K562 (cell line): ENCODE measurements at regions not wholly inside any gene's neighbourhood (a gene's known extent, or its start where the extent isn't known, plus 50 kb on each side); places are given as distances from the start of the nearest gene placed in this dataset.

Source experiments
- CREB1 ChIP-seq, 2 experiments: sonication (generic) in 1 of 2; formaldehyde crosslinking in 1 of 2; IDR thresholded peaks; 2 replicates each; pipeline versions ENCODE4 v1.6.1 to v1.8.0; 2012 to 2022; ENCODE audit warnings: inconsistent platforms in 1 of 2, mild to moderate bottlenecking in 1 of 2, missing genetic modification reagents in 1 of 2, moderate library complexity in 1 of 2
- MAZ ChIP-seq, 2 experiments: fragments of 450-650 bp in 1 of 2; sonication (generic) in 1 of 2; formaldehyde crosslinking; IDR thresholded peaks in 1 of 2; conservative IDR thresholded peaks in 1 of 2; 2 replicates each; pipeline versions ENCODE4 v1.4.0 to v1.5.0; 2020; ENCODE audit warnings: mild to moderate bottlenecking in 1 of 2, missing genetic modification reagents in 1 of 2
- NR2F6 ChIP-seq: fragments of 450-650 bp; formaldehyde crosslinking; IDR thresholded peaks from 2 replicates; pipeline ENCODE4 v1.4.0; 2020; ENCODE audit warnings: mild to moderate bottlenecking
- SP2 ChIP-seq: IDR thresholded peaks from 2 replicates; pipeline ENCODE4 v1.6.1; 2011; ENCODE audit warnings: mild to moderate bottlenecking, low read depth, low read length, moderate library complexity; ENCODE audit not compliant: poor library complexity, severe bottlenecking; ENCODE audit errors: extremely low read depth
- TARDBP ChIP-seq: fragments of 450-650 bp; IDR thresholded peaks from 2 replicates; pipeline ENCODE4 v1.6.1; 2016
- TF ChIP-seq, protein P1 (sequence below): fragments of 450-650 bp; IDR thresholded peaks from 2 replicates; pipeline ENCODE4 v1.6.1; 2018; ENCODE audit not compliant: partially characterized antibody
- TF ChIP-seq, protein P2 (sequence below), 3 experiments: IDR thresholded peaks in 2 of 3; conservative IDR thresholded peaks in 1 of 3; 2 replicates each; pipeline ENCODE4 v1.5.1; 2011 to 2012; ENCODE audit warnings: low read length in 3 of 3, mild to moderate bottlenecking in 3 of 3, control low read depth in 2 of 3, improper control_type of control experiment in 1 of 3, inconsistent platforms in 1 of 3, low read depth in 1 of 3, mixed read lengths in 1 of 3, moderate library complexity in 1 of 3; ENCODE audit not compliant: insufficient read depth in 2 of 3

DNA sequence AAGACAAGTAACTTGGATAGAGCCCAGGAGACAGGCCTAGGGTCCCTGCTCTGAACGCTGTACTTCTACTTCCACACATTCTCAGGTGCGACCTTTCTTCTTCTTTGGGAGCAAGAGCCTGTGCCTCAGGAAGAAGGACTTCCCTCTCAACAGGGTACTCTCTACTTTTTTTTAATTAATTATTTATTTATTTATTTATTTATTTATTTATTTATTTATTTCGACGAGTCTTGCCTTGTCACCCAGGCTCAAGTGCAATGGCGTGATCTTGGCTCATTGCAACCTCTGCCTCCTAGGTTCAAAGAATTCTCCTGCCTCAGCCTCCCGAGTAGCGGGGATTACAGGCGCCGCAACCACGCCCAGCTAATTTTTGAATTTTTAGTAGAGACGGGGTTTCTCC is 361.6 kb downstream of the FAM72C start:
- TF ChIP-seq SP2 (no peak), TARDBP (no peak), CREB1 (IDR thresholded peaks at IDR 0.05) (no peak), CREB1 (CRISPR knock-in tag; IDR thresholded peaks at IDR 0.05) (no peak), MAZ (CRISPR knock-in tag; conservative IDR thresholded peaks at IDR 0.05 in 1 of 2, IDR thresholded peaks at IDR 0.05 in 1 of 2) (no peak), NR2F6 (no peak)
- TF ChIP-seq, protein P1, sequence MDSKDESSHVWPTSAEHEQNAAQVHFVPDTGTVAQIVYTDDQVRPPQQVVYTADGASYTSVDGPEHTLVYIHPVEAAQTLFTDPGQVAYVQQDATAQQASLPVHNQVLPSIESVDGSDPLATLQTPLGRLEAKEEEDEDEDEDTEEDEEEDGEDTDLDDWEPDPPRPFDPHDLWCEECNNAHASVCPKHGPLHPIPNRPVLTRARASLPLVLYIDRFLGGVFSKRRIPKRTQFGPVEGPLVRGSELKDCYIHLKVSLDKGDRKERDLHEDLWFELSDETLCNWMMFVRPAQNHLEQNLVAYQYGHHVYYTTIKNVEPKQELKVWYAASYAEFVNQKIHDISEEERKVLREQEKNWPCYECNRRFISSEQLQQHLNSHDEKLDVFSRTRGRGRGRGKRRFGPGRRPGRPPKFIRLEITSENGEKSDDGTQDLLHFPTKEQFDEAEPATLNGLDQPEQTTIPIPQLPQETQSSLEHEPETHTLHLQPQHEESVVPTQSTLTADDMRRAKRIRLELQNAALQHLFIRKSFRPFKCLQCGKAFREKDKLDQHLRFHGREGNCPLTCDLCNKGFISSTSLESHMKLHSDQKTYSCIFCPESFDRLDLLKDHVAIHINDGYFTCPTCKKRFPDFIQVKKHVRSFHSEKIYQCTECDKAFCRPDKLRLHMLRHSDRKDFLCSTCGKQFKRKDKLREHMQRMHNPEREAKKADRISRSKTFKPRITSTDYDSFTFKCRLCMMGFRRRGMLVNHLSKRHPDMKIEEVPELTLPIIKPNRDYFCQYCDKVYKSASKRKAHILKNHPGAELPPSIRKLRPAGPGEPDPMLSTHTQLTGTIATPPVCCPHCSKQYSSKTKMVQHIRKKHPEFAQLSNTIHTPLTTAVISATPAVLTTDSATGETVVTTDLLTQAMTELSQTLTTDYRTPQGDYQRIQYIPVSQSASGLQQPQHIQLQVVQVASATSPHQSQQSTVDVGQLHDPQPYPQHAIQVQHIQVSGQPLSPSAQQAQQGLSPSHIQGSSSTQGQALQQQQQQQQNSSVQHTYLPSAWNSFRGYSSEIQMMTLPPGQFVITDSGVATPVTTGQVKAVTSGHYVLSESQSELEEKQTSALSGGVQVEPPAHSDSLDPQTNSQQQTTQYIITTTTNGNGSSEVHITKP, result no peak
- TF ChIP-seq, protein P2, sequence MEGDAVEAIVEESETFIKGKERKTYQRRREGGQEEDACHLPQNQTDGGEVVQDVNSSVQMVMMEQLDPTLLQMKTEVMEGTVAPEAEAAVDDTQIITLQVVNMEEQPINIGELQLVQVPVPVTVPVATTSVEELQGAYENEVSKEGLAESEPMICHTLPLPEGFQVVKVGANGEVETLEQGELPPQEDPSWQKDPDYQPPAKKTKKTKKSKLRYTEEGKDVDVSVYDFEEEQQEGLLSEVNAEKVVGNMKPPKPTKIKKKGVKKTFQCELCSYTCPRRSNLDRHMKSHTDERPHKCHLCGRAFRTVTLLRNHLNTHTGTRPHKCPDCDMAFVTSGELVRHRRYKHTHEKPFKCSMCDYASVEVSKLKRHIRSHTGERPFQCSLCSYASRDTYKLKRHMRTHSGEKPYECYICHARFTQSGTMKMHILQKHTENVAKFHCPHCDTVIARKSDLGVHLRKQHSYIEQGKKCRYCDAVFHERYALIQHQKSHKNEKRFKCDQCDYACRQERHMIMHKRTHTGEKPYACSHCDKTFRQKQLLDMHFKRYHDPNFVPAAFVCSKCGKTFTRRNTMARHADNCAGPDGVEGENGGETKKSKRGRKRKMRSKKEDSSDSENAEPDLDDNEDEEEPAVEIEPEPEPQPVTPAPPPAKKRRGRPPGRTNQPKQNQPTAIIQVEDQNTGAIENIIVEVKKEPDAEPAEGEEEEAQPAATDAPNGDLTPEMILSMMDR (IDR thresholded peaks at IDR 0.05 in 2 of 3, conservative IDR thresholded peaks at IDR 0.05 in 1 of 3; ENCODE audit: insufficient read depth in 2 of 3, low read depth in 1 of 3, low read length in 3 of 3), result no peak
